OCI-LY3 (cell line): ENCODE measurements at regions not wholly inside any gene's neighbourhood (a gene's known extent, or its start where the extent isn't known, plus 50 kb on each side); places are given as distances from the start of the nearest gene placed in this dataset.

Experiments
- EZH2phosphoT487 ChIP-seq: fragments of 200-600 bp; shearing (Covaris generic); IDR thresholded peaks from 2 replicates; pipeline ENCODE4 v1.6.1; 2018; ENCODE audit warnings: antibody characterized with exemption, mixed run types, low read depth
- TF ChIP-seq, protein P1 (sequence below): fragments of 200-600, 300-600 bp; sonication (generic); IDR thresholded peaks from 2 replicates; pipeline ENCODE4 v1.5.1; 2014; ENCODE audit warnings: antibody characterized with exemption, low read length, low read depth

DNA sequence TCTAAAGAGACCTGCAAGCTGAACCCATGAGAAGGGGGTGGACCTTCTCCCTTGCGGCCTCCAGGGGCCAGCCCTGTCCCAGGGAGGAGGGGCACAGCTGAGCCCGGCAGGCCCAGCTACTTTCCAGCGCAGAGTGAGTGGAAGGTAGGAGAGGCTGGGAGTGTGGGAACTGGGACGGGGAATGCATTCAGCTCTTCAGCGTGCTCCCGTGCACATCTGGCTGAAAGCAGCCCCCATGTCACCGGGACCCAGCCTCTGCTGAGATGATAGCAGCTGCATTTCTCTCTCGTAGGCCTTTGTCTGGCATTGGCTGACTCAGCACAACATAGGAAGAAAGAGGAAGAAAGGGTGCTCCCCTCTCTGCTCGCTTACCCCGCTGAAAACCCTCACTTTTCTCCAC lies 951.5 kb downstream of the TBC1D22A start:
- TF ChIP-seq, protein P1, sequence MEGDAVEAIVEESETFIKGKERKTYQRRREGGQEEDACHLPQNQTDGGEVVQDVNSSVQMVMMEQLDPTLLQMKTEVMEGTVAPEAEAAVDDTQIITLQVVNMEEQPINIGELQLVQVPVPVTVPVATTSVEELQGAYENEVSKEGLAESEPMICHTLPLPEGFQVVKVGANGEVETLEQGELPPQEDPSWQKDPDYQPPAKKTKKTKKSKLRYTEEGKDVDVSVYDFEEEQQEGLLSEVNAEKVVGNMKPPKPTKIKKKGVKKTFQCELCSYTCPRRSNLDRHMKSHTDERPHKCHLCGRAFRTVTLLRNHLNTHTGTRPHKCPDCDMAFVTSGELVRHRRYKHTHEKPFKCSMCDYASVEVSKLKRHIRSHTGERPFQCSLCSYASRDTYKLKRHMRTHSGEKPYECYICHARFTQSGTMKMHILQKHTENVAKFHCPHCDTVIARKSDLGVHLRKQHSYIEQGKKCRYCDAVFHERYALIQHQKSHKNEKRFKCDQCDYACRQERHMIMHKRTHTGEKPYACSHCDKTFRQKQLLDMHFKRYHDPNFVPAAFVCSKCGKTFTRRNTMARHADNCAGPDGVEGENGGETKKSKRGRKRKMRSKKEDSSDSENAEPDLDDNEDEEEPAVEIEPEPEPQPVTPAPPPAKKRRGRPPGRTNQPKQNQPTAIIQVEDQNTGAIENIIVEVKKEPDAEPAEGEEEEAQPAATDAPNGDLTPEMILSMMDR = no peak
- no peak for TF ChIP-seq EZH2phosphoT487
